SKM-1 treated with dmso at 0.1 percent for 144 hours (cell line): ENCODE measurements at regions not wholly inside any gene's neighbourhood (a gene's known extent, or its start where the extent isn't known, plus 50 kb on each side); places are given as distances from the start of the nearest gene placed in this dataset.

Source experiments
- DNase-seq: peaks from one replicate; lab custom pipeline; 2025; ENCODE audit not compliant: unreplicated experiment; lab: John Stamatoyannopoulos, UW

DNA sequence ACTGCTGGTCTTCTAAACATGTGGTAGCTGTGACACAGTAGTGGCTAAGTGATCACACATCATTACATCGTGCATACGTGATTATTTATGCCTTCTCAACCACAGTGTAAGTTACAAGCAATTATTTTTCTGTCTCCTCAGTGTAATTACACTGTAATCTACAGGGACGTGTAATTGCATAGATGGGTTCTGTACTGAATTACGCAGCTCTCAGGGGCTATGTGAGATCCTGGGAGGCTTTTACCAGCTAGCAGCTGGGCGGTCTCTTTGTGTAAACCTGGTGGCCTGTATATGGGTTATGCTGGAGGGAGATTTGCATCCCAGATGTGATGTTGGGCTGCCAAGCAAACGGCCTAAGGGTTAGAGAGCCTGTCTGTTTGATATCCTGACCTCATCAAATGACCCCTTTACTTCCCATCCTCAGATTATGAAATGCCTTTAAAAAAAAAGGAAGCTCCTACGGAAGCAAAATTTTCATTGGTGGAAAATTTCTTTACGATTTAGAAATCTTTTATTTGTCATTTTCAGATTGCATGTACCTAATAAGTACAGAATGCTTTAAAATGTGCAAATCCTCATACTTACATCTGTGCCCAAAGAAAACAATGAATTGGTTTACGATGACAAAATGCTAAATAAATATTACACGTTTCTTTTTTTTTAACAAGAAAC, 402.8 kb upstream of the JAG1 start:
- no peak for DNase-seq

DNA sequence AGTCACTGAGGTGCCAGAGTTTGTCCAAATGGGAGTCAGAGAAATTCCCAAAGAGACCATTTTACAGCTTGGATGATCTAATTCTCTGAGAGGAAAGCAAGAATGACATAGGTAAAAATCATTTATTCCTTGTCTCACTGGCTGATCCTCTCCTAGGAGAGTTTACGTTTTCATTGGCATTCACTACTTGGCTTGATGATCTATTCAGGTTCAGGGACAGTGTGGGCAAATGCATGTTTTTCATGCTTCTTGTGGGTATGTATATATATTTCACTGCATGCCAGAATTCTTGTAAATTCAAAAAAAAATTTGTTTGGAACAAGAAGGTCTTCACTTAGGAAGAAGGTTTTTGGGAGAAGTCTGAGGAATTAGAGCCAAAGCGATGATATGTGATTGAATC, 403.4 kb upstream of the JAG1 start:
- DNase-seq, result no peak

DNA sequence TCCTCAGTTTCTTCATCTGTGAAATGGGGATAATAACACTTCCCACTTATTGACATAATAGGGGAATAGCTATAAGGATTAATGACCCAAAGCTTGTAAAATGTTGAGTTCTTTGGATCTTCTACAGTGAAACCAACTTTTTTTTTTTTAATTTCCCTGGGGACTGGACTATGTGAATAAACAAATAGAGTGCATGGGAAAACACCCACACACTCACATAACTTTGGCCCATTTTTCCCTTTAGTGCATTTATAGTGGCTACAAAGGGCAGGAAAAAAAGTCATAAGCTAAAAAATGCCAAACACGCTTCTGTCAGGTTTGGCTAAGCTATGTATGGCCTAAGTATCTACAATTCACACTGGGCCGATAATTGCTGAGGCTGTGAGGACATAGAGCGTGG, 406.2 kb upstream of the JAG1 start:
- DNase-seq, result no peak

DNA sequence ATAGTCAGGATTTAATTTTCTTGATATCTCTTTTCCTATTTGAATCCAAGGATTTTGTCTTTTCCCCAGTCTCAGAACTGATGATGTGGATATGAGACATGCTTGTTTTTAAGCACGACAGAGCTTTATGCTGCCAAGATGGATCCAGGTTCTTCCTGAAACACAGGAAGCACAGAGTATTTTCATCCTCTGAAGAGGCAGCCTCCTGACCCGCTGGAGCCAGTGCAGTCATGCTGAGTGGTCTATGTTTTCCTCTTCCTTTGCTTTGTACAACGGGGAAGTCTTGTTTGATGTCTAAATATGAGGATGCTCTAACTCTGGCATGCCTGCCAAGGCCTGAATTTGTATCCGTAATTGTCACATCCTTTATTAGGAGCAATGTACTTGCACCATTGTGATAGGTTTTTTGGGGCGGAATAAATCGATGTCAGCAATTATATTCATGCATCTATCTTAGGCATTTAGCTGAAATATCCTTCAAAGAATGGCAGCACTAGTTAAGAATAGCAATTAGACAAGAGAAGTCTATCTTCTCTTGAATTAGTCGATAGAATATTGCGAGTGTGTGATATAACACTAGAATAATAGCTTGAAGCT, 407.1 kb upstream of the JAG1 start:
- no peak for DNase-seq

DNA sequence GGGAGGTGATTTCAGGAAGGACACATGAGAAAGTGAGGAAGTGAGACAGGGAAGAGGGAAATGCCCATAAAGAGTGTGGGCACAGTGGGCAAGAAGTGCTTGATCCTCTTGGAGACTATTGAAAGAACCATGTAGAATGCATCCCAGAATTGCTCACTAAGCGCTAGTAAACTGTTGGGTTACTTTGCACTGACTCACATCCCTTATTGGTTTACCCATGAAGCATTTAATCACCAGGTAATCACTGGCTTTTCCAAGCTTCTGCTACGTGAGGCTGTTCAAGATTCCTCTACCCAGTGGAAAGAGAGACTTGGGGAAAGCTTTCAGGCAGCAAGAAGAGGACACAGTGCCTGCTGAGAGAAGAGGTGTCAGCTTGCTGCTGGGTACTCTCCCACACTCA, 410.0 kb upstream of the JAG1 start:
- no peak for DNase-seq

DNA sequence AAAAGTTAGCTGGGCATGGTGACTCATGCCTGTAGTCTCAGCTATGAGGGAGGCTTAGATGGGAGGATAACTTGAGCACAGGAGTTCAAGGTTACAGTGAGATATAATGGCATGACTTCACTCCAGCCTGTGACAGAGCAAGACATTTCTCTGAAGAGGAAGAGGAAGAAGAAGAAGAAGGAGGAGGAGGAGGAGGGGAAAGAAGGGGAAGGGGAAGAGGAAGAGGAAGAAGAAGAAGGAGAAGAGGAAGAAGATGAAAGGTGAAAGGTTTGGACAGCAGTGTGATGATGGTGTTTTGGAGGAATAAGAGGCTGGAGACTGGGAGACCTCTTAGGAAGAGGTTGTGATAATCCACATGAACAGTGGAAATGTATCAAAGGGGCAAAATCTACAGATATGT, 410.7 kb upstream of the JAG1 start:
- DNase-seq, result no peak

DNA sequence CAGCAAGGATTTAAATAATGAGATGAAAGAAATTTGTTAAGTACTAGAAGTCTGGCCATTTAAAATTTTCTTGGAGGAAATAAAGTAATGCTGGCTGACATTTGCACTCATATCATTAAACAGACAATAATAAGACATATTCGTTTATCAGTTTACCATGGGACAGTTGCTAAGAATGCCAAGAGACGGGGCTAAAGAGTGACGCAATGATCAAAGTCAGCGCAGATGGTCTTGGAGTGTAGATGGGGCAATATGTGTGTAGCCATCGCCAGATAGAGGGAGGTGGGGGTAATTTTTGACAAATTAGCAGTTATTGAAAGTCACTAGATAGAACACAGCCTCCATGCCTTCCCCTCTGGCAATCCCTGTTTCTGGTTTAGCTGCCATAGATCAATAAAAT, 413.2 kb upstream of the JAG1 start:
- no peak for DNase-seq

DNA sequence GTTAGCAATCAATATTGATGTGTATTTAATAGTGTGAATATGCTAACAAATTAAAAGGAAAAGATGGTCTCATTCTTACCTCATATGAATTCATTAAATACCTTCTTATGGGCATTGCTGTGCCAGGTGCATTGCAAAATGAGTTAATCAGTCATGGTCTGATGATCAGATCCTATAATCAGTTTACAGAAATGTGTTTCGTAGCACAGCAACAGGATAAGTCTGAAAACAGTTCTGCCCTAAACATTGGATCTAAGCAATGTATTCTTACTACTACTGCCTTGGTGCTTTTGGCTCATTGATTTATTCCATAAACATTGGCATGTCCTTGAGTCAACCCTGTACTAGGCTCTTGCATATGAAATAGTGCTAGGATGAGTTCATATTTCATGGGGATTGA, 417.0 kb upstream of the JAG1 start:
- DNase-seq, result no peak

DNA sequence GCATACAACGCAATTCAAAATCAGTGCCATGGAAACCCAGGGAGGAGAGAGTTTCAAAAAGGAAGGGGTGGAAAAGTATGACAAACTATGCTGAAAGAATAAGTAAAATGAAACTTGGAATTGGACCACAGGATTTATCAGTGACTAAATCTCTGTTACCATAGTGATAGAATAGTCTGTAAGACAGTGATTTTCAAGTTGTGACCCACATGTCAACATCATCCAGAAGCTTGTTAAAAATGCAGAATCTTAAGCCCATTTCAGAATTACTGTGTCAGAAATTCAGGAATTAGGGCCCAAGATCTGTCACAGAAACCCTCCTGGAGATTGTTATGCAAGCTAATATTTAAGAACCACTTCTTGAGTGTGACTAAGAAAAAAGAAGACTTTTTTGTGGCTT, 417.7 kb upstream of the JAG1 start:
- DNase-seq, result no peak

DNA sequence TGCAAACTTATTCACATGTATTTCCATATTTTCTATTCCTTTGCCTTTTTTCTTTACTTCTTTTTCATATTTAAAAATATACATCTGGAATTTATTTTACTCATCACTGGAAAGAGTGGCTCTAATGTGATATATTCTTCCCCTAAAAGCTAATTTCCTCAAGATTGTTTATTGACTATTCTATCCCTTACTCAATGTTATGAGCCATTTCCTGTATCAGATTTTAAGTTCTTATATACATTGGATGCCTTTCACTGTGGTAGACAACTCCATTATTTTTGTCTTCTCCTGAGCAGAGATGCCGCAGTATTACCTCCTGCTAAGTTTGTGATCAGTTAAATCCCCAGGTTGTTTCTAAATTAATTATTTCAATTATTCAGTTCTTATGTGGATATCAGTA, 418.4 kb upstream of the JAG1 start:
- DNase-seq, result no peak

DNA sequence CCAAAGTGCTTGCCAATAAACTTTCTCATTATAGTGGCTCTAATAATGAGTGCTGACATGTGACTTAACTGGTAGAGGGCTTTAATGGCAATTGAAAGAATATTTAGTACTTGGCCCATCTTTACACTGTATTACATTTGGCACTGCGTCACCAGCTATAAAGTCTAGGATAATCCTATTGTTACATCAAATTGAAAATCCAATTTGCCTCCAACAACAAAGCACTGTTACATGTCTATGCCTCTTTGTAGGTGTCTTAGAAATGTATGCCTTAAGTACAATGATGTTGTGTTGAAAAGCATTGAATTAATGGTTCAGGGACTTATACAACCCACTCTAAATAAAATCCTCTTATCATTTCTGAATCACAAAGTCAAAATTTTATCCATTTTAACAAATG, 420.4 kb upstream of the JAG1 start:
- no peak for DNase-seq

DNA sequence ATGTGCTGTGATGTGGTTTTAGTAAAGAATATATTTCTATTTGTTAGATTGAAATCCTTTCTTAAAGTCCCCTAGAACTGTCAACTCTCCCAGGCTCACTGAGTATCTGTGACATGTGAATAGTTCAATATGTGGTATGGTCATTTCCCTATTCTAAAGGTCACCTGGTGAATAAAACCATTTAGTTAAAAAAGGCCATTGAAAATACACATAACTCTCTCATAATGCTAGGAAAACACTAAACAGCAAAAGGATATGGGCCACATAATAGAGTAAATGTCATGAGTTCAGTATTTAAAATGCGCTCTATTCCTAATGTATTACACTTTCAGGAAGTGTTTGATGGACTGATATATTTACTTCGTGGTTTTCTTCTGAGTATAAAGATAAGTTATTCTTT, 420.9 kb upstream of the JAG1 start:
- DNase-seq, result no peak

DNA sequence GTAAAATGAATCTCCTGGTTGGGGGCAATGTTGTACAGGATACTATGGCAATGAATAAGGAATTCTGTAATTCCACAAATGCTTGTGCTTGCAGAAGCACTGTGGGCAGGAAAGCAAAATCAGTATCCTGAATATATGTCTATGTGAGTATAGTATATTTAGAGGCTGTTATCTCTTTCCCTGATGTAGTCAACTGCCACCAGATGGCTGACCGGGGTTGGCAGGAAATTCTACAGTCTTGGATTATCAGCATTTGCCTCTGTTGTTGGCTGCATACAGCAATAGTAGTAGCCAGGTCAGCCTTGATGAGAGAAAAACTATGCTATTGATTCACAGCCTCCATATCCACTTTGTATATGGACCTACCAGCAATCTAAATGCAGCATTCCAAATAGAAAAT, 425.1 kb upstream of the JAG1 start:
- DNase-seq, result no peak

DNA sequence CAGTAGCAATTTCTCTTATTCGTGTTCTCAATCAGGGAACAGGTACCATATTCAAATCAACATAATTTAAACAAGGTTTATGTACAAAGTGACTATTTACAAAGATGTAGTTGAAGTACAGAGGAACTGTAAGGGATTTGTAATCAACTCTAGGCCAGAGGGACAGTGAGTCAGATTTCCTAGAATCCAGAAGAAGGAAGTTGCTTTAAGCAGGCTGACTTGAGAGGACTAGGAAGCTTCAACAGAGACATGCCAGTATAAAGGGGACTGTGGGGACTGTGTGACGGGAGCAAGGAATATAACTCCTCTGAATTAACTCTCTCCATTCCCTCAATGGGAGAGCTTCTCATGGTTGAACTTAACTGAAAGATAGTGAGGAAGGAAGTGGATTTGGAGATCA, 427.4 kb upstream of the JAG1 start:
- no peak for DNase-seq

DNA sequence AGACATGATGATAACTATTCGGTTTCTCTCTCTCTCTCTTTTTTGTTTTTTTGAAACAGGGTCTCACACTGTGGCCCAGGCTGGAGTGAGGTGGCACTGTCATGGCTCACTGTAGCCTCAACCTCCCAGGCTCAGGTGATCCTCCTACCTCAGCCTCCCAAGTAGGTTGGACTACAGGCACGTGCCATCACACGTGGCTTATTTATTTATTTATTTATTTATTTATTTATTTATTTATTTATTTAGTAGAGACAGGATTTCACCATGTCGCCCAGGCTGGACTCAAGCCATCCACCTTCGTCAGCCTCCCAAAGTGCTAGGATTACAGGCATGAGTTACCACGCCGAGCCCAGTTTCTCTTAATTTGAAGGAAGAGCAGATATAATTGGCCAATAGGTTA, 427.9 kb upstream of the JAG1 start:
- no peak for DNase-seq

DNA sequence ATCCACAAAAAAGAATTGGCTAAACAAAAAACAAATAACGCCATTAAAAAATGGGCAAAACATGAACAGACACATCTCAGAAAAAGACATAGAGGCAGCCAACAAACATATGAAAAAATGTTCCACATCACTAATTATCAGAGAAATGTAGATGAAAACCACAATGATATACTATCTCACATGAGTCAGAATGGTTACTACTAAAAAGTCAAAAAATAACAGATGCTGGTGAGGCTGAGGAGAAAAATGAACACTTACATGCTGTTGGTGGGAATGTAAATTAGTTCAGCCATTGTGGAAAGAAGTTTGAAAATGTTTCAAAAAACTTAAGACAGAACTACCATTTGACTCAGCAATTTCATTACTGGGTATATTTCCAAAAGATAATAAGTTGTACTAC, 430.1 kb upstream of the JAG1 start:
- no peak for DNase-seq

DNA sequence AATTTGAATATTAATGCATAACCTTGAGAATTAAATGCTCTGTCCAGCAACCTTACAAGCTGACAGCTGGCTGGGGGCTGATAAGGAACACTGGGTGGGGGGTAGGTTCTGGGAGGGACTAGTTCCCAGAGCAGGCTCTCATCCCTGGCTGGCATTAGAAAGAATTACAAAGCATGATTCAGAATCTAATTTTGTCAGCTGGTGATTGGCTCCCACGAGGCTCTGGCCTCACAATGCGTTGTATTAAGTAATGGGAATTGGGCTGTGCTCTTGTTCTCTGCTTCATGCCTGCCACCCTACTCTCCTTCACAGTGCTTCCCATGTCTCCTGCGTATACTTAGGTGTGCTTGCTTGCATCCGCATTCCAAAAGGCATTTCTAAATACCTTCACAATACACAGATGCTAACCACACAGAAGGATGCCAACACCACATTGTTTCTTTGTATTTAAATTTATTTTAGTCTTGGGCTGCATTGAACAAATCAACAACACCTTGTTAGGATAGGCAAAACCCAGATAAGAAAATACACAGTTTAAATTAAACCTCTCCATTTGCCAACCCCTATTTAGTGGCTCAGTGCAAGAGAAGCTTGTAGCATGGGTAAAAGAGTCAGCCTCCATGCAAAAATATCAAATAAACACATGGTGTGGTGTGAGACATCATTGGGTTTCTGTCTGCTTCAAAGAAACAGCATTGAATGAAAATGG, 434.5 kb upstream of the JAG1 start:
- no peak for DNase-seq

DNA sequence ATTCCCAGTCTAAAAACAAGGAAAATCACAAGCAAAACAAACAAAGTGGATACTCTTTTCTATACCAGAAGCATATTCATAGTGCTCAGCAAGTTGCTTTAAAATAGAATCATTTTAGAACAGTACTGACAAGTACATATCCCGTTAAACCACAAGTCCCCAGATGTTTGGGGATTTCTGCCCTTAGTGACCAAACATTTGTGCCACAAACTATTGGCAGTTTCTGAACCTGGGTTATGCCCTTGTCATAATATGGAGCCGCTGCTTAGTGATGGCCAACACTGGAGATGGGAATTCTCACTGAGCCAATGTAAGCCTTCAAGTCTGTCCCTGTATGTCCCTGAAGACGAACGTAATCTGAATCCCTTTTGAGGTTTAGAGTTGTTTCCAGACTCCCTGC, 436.7 kb upstream of the JAG1 start:
- no peak for DNase-seq

DNA sequence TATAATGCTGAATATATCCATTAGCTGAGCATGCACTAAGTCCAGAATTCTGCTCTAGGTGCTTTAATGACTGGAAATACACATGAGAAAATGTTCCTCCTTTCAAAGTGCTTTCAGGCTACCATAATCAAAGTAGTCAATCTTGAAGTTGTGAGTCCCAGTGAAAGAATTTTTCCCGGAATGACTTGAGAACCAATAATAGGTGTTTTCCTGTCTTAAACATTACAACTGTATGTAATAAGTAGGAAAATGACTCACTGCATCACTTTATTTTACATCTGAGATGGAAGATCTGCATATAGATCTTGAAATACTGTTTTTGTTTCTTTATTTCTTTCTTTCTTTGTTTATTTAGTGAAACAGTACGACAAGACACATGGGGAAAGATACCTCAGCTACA, 437.4 kb upstream of the JAG1 start:
- no peak for DNase-seq

DNA sequence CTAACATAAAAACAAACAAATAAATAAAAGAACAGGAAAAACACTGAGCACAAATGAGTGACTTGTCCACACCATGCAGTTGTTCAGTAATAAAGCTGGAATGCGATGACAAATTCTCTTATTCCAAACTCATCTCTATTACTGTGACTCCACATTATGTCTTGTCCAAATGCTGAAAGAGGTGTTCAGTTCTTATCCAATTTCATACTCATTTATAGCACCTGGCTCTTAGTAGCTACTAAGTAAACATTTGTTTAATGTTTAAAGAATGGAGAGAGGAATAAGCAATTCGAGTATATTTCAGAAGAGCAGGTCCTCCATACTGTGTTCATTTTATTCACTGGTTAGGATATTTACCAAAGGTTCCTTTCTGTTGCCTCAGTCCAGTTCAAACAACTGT, 439.0 kb upstream of the JAG1 start:
- no peak for DNase-seq

DNA sequence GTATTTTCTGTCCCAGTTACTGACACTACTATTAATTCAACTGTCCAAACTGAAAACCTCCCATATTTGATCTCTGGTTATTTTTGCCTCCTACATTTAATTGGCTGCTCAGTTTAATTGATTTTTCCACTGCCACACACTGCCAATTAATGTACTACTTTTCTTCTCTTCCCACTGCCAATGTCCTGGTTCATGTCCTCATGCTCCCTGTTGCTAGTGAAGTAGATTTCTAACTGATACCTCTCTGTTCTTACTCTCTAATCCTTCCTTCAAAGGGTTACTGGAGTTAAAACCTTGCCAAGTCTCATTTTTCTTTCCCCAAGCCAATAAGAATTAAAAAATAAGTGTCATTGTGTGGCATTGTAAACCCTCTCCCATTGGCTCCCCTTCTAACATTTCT, 440.6 kb upstream of the JAG1 start:
- DNase-seq, result no peak

DNA sequence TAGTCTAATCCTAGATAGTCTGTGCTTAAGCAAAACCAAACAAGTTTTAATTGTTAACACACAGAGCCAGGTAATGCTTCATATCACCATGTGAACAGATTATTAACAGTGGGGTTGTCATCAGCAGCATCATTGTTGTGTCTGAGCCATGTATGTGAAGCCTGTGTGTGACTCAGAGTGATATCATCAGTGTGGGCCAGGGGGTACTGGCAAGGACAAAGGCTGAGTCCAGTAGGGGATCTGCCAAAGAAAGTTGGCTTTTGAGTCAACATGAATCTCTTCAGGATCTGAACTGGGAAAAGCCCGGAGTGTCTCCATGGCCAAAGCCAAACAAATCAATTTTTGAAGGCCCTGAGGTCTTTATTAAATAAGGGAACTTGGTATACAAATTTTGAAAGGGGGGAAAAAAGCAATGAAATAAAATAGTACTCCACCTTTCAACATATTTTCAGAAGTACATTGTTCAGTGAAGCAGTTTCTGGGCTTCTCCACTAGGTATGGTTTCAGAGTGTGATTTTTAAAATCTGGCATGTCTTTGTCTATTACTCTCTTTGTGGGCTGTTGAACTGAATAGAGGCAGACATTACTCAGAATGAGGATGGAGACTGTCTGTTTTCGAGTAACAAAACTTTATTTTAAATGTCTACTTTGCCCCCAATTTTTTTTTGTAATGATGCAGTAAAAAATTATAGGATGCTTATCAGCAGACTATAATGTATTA, 444.2 kb upstream of the JAG1 start:
- no peak for DNase-seq
